HG03342 (cell line): ENCODE measurements at regions not wholly inside any gene's neighbourhood (a gene's known extent, or its start where the extent isn't known, plus 50 kb on each side); places are given as distances from the start of the nearest gene placed in this dataset.
"Not testable (repeated sequence)": the region's sequence is repeated elsewhere in the genome, so short reads cannot be mapped to it uniquely, and the experiment has no call there.

Source experiments
- ATAC-seq: cut with Tn5 transposase; IDR thresholded peaks from one replicate; pipeline ENCODE4 v1.9.1; 2021; ENCODE audit warnings: mild to moderate bottlenecking, moderate library complexity; ENCODE audit not compliant: unreplicated experiment

- ATAC-seq: no peak
Observed at GRCh38 chr16:54985156-54985555, 54.5 kb downstream of the IRX5 start.

GRCh38 chr16:54985668-54986067 is 55.0 kb downstream of the IRX5 start:
- ATAC-seq: no peak

- no peak for ATAC-seq
Observed at GRCh38 chr16:54986409-54986808, 55.7 kb downstream of the IRX5 start.

GRCh38 chr16:54987081-54987480 is 56.4 kb downstream of the IRX5 start:
- no peak for ATAC-seq

GRCh38 chr16:54991525-54991924 is 60.9 kb downstream of the IRX5 start:
- no peak for ATAC-seq

GRCh38 chr16:54991946-54992345 is 61.3 kb downstream of the IRX5 start:
- ATAC-seq: not testable (repeated sequence)

- no peak for ATAC-seq
Observed at GRCh38 chr16:54993106-54993895, 62.6 kb downstream of the IRX5 start.

GRCh38 chr16:54996186-54996585 is 65.5 kb downstream of the IRX5 start:
- ATAC-seq: no peak

- ATAC-seq: no peak
Observed at GRCh38 chr16:54998834-54999233, 68.2 kb downstream of the IRX5 start.

GRCh38 chr16:54999481-54999880 is 68.8 kb downstream of the IRX5 start:
- no peak for ATAC-seq

- ATAC-seq: no peak
Observed at GRCh38 chr16:55000595-55000994, 69.9 kb downstream of the IRX5 start.

- ATAC-seq: no peak
Observed at GRCh38 chr16:55001931-55002330, 71.3 kb downstream of the IRX5 start.

- no peak for ATAC-seq
Observed at GRCh38 chr16:55002419-55002818, 71.8 kb downstream of the IRX5 start.

- ATAC-seq: no peak
Observed at GRCh38 chr16:55003306-55003705, 72.6 kb downstream of the IRX5 start.

GRCh38 chr16:55003916-55004315 is 73.3 kb downstream of the IRX5 start:
- no peak for ATAC-seq

- ATAC-seq: no peak
Observed at GRCh38 chr16:55007504-55007903, 76.8 kb downstream of the IRX5 start.

GRCh38 chr16:55008836-55009510 is 78.3 kb downstream of the IRX5 start:
- ATAC-seq: no peak

- ATAC-seq: no peak
Observed at GRCh38 chr16:55009581-55009980, 78.9 kb downstream of the IRX5 start.

- no peak for ATAC-seq
Observed at GRCh38 chr16:55010492-55011160, 80.0 kb downstream of the IRX5 start.

GRCh38 chr16:55012362-55012761 is 81.7 kb downstream of the IRX5 start:
- no peak for ATAC-seq

GRCh38 chr16:55012793-55013192 is 82.1 kb downstream of the IRX5 start:
- no peak for ATAC-seq

GRCh38 chr16:55014022-55014421 is 83.4 kb downstream of the IRX5 start:
- ATAC-seq: no peak
